ENCODE measurements at regions not wholly inside any gene's neighbourhood (a gene's known extent, or its start where the extent isn't known, plus 50 kb on each side); places are given as distances from the start of the nearest gene placed in this dataset.

DNA sequence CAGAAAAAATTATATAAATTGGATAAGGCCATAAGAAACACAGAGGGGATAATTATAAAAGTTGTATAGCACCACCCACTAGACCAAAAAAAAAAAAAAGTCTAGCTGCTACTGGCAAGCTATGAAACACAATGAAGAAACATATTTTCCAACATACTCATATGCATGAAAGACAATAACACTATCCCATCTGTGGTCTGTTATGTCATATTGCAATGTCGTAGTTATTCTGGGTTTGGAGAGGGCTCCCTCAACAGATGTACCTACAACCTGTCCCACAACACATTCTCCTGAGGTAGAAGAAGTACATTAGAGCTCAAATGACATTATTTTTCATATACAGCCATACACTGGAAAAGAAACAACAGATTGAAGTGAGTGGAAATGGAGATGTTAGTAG is 517.6 kb upstream of the ADGRL4 start:
- TF ChIP-seq, protein P1, sequence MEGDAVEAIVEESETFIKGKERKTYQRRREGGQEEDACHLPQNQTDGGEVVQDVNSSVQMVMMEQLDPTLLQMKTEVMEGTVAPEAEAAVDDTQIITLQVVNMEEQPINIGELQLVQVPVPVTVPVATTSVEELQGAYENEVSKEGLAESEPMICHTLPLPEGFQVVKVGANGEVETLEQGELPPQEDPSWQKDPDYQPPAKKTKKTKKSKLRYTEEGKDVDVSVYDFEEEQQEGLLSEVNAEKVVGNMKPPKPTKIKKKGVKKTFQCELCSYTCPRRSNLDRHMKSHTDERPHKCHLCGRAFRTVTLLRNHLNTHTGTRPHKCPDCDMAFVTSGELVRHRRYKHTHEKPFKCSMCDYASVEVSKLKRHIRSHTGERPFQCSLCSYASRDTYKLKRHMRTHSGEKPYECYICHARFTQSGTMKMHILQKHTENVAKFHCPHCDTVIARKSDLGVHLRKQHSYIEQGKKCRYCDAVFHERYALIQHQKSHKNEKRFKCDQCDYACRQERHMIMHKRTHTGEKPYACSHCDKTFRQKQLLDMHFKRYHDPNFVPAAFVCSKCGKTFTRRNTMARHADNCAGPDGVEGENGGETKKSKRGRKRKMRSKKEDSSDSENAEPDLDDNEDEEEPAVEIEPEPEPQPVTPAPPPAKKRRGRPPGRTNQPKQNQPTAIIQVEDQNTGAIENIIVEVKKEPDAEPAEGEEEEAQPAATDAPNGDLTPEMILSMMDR (IDR thresholded peaks at IDR 0.05), result no peak
- no peak for TF ChIP-seq POLR2A (IDR thresholded peaks at IDR 0.05)

All from breast epithelium (tissue), 3 donors.